Mesenchymal stem cell (in vitro differentiated cells and primary cell): ENCODE measurements at regions not wholly inside any gene's neighbourhood (a gene's known extent, or its start where the extent isn't known, plus 50 kb on each side); places are given as distances from the start of the nearest gene placed in this dataset.

Source experiments
- DNase-seq: peaks from one replicate; pipeline ENCODE4 v3.0.0-alpha.2; 2013
- H2AFZ ChIP-seq: one replicate; pipeline ENCODE4 v1.6.1; 2013; ENCODE audit warnings: low read depth, mild to moderate bottlenecking, control low read depth, inconsistent platforms, low read length, moderate library complexity
- H2AK5ac ChIP-seq: 2 replicates; pipeline ENCODE4 v1.6.1; 2013; ENCODE audit warnings: low read length, moderate library complexity, mild to moderate bottlenecking, inconsistent platforms; ENCODE audit not compliant: severe bottlenecking
- H2BK120ac ChIP-seq: one replicate; pipeline ENCODE4 v1.6.1; 2013; ENCODE audit warnings: low read depth, mild to moderate bottlenecking, inconsistent platforms, low read length, moderate library complexity
- H2BK12ac ChIP-seq, 2 experiments: one replicate each; pipeline ENCODE4 v1.6.1; 2013; ENCODE audit warnings: inconsistent platforms in 2 of 2, low read length in 2 of 2, mild to moderate bottlenecking in 2 of 2, moderate library complexity in 2 of 2, control low read depth in 1 of 2
- H2BK15ac ChIP-seq: one replicate; pipeline ENCODE4 v1.6.1; 2013; ENCODE audit warnings: mild to moderate bottlenecking, low read depth, inconsistent platforms; ENCODE audit not compliant: poor library complexity, severe bottlenecking
- H2BK5ac ChIP-seq: 2 replicates; pipeline ENCODE4 v1.6.1; 2013; ENCODE audit warnings: low read depth, mild to moderate bottlenecking, low read length, control low read depth, inconsistent platforms; ENCODE audit not compliant: poor library complexity, severe bottlenecking
- H3K14ac ChIP-seq, 2 experiments: one replicate each; pipeline ENCODE4 v1.6.1; 2013; ENCODE audit warnings: inconsistent platforms in 2 of 2, low read length in 2 of 2, control low read depth in 1 of 2, mild to moderate bottlenecking in 1 of 2, moderate library complexity in 1 of 2
- H3K18ac ChIP-seq, 2 experiments: one replicate each; pipeline ENCODE4 v1.6.1; 2013; ENCODE audit warnings: inconsistent platforms in 2 of 2, low read length in 2 of 2, control low read depth in 1 of 2, low read depth in 1 of 2, mild to moderate bottlenecking in 1 of 2
- H3K23ac ChIP-seq, 2 experiments: one replicate each; pipeline ENCODE4 v1.6.1; 2013; ENCODE audit warnings: inconsistent platforms in 2 of 2, low read length in 2 of 2, mild to moderate bottlenecking in 2 of 2, moderate library complexity in 2 of 2, control low read depth in 1 of 2
- H3K27ac ChIP-seq: 2 replicates; pipeline ENCODE4 v1.5.1; 2013; ENCODE audit warnings: mild to moderate bottlenecking, moderate library complexity, low read length, control low read depth, inconsistent platforms; ENCODE audit not compliant: poor library complexity, severe bottlenecking
- H3K27me3 ChIP-seq, 2 experiments: 2 replicates each; pipeline versions ENCODE4 v1.6.1 to v1.7.0; 2013; ENCODE audit warnings: low read length in 2 of 2, mild to moderate bottlenecking in 2 of 2, moderate library complexity in 2 of 2, control low read depth in 1 of 2, inconsistent platforms in 1 of 2; ENCODE audit not compliant: control insufficient read depth in 1 of 2, insufficient read depth in 1 of 2
- H3K36me3 ChIP-seq, 2 experiments: 2 replicates each; pipeline versions ENCODE4 v1.6.1 to v1.7.0; 2013; ENCODE audit warnings: low read length in 2 of 2, control low read depth in 1 of 2, inconsistent platforms in 1 of 2, low read depth in 1 of 2, mild to moderate bottlenecking in 1 of 2; ENCODE audit not compliant: insufficient read depth in 2 of 2, control insufficient read depth in 1 of 2
- H3K4ac ChIP-seq, 2 experiments: one replicate each; pipeline ENCODE4 v1.6.1; 2013; ENCODE audit warnings: inconsistent platforms in 2 of 2, low read length in 2 of 2, mild to moderate bottlenecking in 2 of 2, moderate library complexity in 2 of 2, control low read depth in 1 of 2, low read depth in 1 of 2
- H3K4me1 ChIP-seq: 2 replicates; pipeline ENCODE4 v1.6.1; 2013; ENCODE audit warnings: low read depth, low read length, control low read depth; ENCODE audit not compliant: control insufficient read depth, insufficient read depth
- H3K4me2 ChIP-seq: 2 replicates; pipeline ENCODE4 v1.6.1; 2013; ENCODE audit warnings: low read length, mild to moderate bottlenecking, inconsistent platforms; ENCODE audit not compliant: poor library complexity, severe bottlenecking
- H3K4me3 ChIP-seq, 2 experiments: 2 replicates each; pipeline versions ENCODE4 v1.5.1 to v1.7.0; 2013; ENCODE audit warnings: low read length in 2 of 2, mild to moderate bottlenecking in 2 of 2, control low read depth in 1 of 2, low read depth in 1 of 2; ENCODE audit not compliant: insufficient read depth in 1 of 2
- H3K79me1 ChIP-seq: replicated peaks from 2 replicates; pipeline ENCODE4 v1.6.1; 2013; ENCODE audit warnings: mild to moderate bottlenecking, control low read depth, low read length, inconsistent platforms; ENCODE audit not compliant: poor library complexity, severe bottlenecking
- H3K9ac ChIP-seq: 2 replicates; pipeline ENCODE4 v1.7.0; 2013; ENCODE audit warnings: mild to moderate bottlenecking, low read length, moderate library complexity
- H3K9me3 ChIP-seq: 2 replicates; pipeline ENCODE4 v1.7.0; 2013; ENCODE audit warnings: mild to moderate bottlenecking, low read length; ENCODE audit not compliant: control insufficient read depth
- H4K8ac ChIP-seq: one replicate; pipeline ENCODE4 v1.6.1; 2013; ENCODE audit warnings: inconsistent platforms, mild to moderate bottlenecking, low read length, moderate library complexity
- H4K91ac ChIP-seq: one replicate; pipeline ENCODE4 v1.6.1; 2013; ENCODE audit warnings: mild to moderate bottlenecking, low read length, inconsistent platforms
- WGBS: methylation state at CpG from one replicate; pipeline ENCODE4 v1.1.7; 2013; ENCODE audit warnings: mixed read lengths; 5-methylcytosine and 5-hydroxymethylcytosine counted together

DNA sequence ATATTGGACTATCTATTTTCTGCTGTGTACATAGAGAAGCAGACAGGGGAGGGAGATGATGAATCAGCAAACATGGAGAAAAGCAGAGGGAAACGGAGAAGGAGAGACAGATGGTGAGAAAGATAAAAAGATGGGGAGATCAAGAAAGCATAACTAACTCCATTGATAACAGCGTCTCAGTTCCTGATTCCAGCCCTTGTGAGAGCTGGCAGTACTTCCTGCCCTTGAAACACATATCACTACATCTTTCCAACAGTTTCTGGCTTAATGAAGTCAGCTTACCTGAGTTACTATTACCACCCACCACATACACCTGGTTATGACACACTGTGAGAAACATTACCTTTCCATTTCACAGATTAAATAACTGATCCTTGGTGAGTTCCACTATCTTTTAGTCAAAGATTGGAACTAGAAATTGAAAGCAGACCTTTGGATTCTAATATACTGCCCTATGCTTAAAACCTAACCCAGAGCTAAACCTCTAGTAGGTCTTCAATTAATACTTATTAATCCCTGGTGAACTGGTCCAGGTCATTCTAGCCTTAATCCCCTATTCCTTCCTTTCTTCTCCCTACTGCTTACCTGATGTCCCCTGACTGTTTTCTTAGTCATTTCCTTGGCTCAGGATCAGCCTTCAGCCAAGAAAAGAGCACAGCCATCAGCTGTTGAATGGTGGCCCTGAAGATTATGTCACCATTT, 346.6 kb upstream of the CCL2 start:
- 60% methylated on average over 2 of the region's 2 CpGs for WGBS
- H3K18ac ChIP-seq = no peak overlapping the region
- no peak overlapping the region for H3K4ac ChIP-seq
- no peak overlapping the region for H2BK5ac ChIP-seq
- no peak overlapping the region for H2AFZ ChIP-seq
- no peak overlapping the region for H2AK5ac ChIP-seq
- no peak overlapping the region for H3K4me2 ChIP-seq
- no peak overlapping the region for H3K23ac ChIP-seq
- no peak overlapping the region for H3K4me3 ChIP-seq
- no peaks in the 10 kb centered on the region for H3K79me1 ChIP-seq
- H3K36me3 ChIP-seq = no peaks in the 10 kb centered on the region
- H3K14ac ChIP-seq = no peak overlapping the region
- no peak overlapping the region for H4K91ac ChIP-seq
- DNase-seq = no peak
- no peaks in the 10 kb centered on the region for H3K27me3 ChIP-seq
- H3K4me1 ChIP-seq = no peaks in the 10 kb centered on the region
- no peak overlapping the region for H2BK120ac ChIP-seq
- H3K9ac ChIP-seq = no peak overlapping the region
- H3K27ac ChIP-seq = no peak overlapping the region
- H2BK12ac ChIP-seq = no peak overlapping the region
- no peak overlapping the region for H2BK15ac ChIP-seq
- no peaks in the 10 kb centered on the region for H3K9me3 ChIP-seq
- H4K8ac ChIP-seq = no peak overlapping the region

DNA sequence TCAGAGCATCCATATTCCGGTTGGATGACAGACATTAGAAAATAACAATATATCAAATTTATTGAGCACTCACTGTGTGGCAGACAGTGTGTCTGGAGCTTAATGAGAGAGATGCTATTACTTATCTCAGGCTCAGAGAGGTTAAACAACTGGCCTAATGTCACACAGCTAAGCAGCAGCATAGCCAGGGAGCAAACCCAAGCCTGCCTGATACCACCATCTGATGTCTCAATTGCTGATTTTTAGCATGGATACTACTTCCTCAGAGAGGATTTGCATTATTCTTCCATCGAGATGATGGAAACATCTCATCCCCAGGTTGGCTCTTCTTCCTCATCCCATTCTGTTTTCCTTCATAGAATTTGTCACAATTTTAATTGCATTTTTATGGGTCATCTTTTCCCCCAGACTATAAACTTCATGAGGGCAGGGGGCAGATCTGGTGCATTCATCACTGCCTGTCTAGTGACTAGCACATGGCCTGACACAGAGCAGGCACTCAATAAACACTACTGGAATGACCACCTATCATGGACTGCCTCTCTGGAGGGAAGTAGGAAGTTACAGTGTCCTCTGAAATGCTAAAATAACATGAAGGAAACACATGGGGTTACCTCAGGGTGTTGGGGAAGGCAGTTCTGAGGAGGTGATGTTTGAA, 344.8 kb upstream of the CCL2 start:
- H2BK120ac ChIP-seq = no peak overlapping the region
- no peak overlapping the region for H3K18ac ChIP-seq
- no peak overlapping the region for H4K91ac ChIP-seq
- no peaks in the 10 kb centered on the region for H3K4me1 ChIP-seq
- no peak overlapping the region for H2AK5ac ChIP-seq
- H3K9ac ChIP-seq = no peak overlapping the region
- WGBS = 58% methylated on average over 1 of the region's 2 CpGs
- no peak overlapping the region for H3K4ac ChIP-seq
- no peak overlapping the region for H2BK12ac ChIP-seq
- no peaks in the 10 kb centered on the region for H3K36me3 ChIP-seq
- no peak overlapping the region for H3K23ac ChIP-seq
- H2AFZ ChIP-seq = no peak overlapping the region
- H3K27me3 ChIP-seq = no peaks in the 10 kb centered on the region
- H3K27ac ChIP-seq = no peak overlapping the region
- H4K8ac ChIP-seq = no peak overlapping the region
- H3K79me1 ChIP-seq = no peaks in the 10 kb centered on the region
- no peaks in the 10 kb centered on the region for H3K9me3 ChIP-seq
- H3K4me3 ChIP-seq = no peak overlapping the region
- H3K14ac ChIP-seq = no peak overlapping the region
- H2BK5ac ChIP-seq = no peak overlapping the region
- H2BK15ac ChIP-seq = no peak overlapping the region
- H3K4me2 ChIP-seq = no peak overlapping the region
- no peak for DNase-seq

DNA sequence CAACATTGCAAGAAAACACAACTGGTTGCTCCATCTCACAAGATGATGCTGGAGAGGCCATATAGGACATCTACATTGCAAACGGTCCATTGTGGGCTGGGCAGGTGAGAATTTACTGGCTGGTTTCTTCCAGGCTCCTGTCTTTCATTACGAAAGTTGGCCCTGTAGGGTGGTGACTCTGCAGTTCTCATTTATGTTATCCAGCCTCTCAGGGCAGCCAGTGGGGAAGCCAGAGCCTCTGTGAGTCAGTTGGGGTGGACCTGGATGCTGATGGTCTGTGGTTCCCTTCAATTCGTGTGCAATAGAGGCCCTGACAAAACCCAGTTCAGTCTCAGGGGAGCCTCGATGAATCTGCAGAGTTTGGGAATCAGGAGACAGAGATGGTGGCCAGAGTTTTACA, 341.0 kb upstream of the CCL2 start:
- Histone ChIP-seq H2BK120ac (no peak overlapping the region), H3K4me3 (no peak overlapping the region), H3K9me3 (no peaks in the 10 kb centered on the region), H3K23ac (no peak overlapping the region), H3K27me3 (peaks cover 0 to 5% of the 10 kb centered on the region in 2 experiments), H2AFZ (no peak overlapping the region), H3K14ac (no peak overlapping the region), H3K18ac (no peak overlapping the region), H3K4me1 (no peaks in the 10 kb centered on the region), H2AK5ac (no peak overlapping the region), H3K4ac (no peak overlapping the region), H3K27ac (no peak overlapping the region), H3K36me3 (no peaks in the 10 kb centered on the region), H4K8ac (no peak overlapping the region), H3K79me1 (no peaks in the 10 kb centered on the region), H3K9ac (no peak overlapping the region), H3K4me2 (no peak overlapping the region), H2BK15ac (no peak overlapping the region), H2BK12ac (no peak overlapping the region), H4K91ac (no peak overlapping the region), H2BK5ac (no peak overlapping the region)
- WGBS = 63% methylated on average over 4 of the region's 4 CpGs
- no peak for DNase-seq

DNA sequence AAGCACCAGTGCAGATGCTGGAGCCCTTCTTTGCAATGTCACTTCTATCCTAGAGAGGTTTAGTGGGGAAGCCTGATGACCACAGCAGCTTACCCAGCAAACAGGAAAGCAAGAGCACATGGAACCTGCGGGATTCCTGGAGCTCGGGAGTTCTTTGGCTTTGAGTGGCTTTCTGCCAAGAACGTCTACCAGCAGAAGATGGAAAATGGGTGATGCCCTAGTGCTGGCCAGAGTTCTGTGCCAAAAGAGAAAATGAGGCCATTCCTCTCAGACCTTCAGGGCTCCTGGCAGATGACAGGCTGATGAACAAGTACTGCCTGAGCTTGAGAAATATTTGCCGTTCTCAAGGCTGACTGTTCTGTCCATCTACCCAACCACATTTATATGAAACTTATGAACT, 332.1 kb upstream of the CCL2 start:
- H3K4ac ChIP-seq = no peak overlapping the region
- no peak overlapping the region for H2BK120ac ChIP-seq
- no peak overlapping the region for H3K4me2 ChIP-seq
- H3K14ac ChIP-seq = no peak overlapping the region
- H4K91ac ChIP-seq = no peak overlapping the region
- H3K4me3 ChIP-seq = no peak overlapping the region
- H3K9me3 ChIP-seq = no peaks in the 10 kb centered on the region
- no peak for DNase-seq
- no peaks in the 10 kb centered on the region for H3K4me1 ChIP-seq
- H3K9ac ChIP-seq = no peak overlapping the region
- no peaks in the 10 kb centered on the region for H3K79me1 ChIP-seq
- no peak overlapping the region for H3K23ac ChIP-seq
- peaks cover 0 to 36% of the 10 kb centered on the region in 2 experiments for H3K27me3 ChIP-seq
- H3K18ac ChIP-seq = no peak overlapping the region
- no peak overlapping the region for H2BK5ac ChIP-seq
- no peak overlapping the region for H2BK12ac ChIP-seq
- no peak overlapping the region for H2AK5ac ChIP-seq
- H3K36me3 ChIP-seq = no peaks in the 10 kb centered on the region
- H2BK15ac ChIP-seq = no peak overlapping the region
- H4K8ac ChIP-seq = no peak overlapping the region
- H2AFZ ChIP-seq = no peak overlapping the region
- whole genome bisulfite sequencing = 78% methylated on average over 3 of the region's 4 CpGs
- no peak overlapping the region for H3K27ac ChIP-seq
